Sigmoid colon (tissue), 6 donors: ENCODE measurements at regions not wholly inside any gene's neighbourhood (a gene's known extent, or its start where the extent isn't known, plus 50 kb on each side); places are given as distances from the start of the nearest gene placed in this dataset.

ENCODE experiments used
- DNase-seq: peaks from one replicate; pipeline ENCODE4 v3.0.0-alpha.2; 2019
- H3K27ac ChIP-seq, 4 donors: fragments of 200-600 bp; sonication (generic); one replicate each; pipeline ENCODE4 v1.5.1; 2016 to 2019; ENCODE audit warnings: mild to moderate bottlenecking in 1 of 4
- H3K27me3 ChIP-seq, 3 donors: fragments of 200-600 bp; sonication (generic); one replicate each; pipeline ENCODE4 v1.5.1; 2019; ENCODE audit warnings: mild to moderate bottlenecking in 1 of 3
- H3K36me3 ChIP-seq, 4 donors: fragments of 200-600 bp; sonication (generic); one replicate each; pipeline ENCODE4 v1.5.1; 2016 to 2019
- H3K4me1 ChIP-seq, 4 donors: fragments of 200-600 bp; sonication (generic); one replicate each; pipeline ENCODE4 v1.5.1; 2017 to 2019
- H3K4me3 ChIP-seq, 4 donors: fragments of 200-600 bp; sonication (generic); one replicate each; pipeline ENCODE4 v1.5.1; 2017 to 2019; ENCODE audit warnings: mild to moderate bottlenecking in 2 of 4, moderate library complexity in 1 of 4
- H3K9me3 ChIP-seq, 4 donors: fragments of 200-600 bp in 3 of 4; sonication (generic) in 3 of 4; one replicate each; pipeline versions ENCODE4 v1.5.1 to v1.6.1; 2013 to 2019
- EP300 ChIP-seq, 4 donors: sonication (generic); formaldehyde crosslinking; IDR thresholded peaks; one replicate each; pipeline ENCODE4 v1.6.1; 2017; ENCODE audit warnings: antibody characterized with exemption in 4 of 4
- POLR2A ChIP-seq, 2 donors: fragments of 450-650 bp; IDR thresholded peaks; one replicate each; pipeline ENCODE4 v1.6.1; 2016; ENCODE audit warnings: antibody characterized with exemption in 2 of 2, mild to moderate bottlenecking in 2 of 2, moderate library complexity in 2 of 2
- POLR2AphosphoS5 ChIP-seq, 4 donors: sonication (generic); formaldehyde crosslinking; IDR thresholded peaks; one replicate each; pipeline ENCODE4 v1.6.1; 2017; ENCODE audit warnings: antibody characterized with exemption in 4 of 4
- whole genome bisulfite sequencing, 2 donors: extraction: QIAGEN DNeasy Blood & Tissue Kit; methylation state at CpG; one replicate each; pipeline ENCODE4 v1.1.7; 2013; 5-methylcytosine and 5-hydroxymethylcytosine counted together
- intact Hi-C: fragments of 100-400 bp; cut with DNase I; formaldehyde crosslinking; loops from one replicate; pipeline ENCODE4 v1.15.1; 2023
- TF ChIP-seq, protein P1 (sequence below), 4 experiments: fragments of 450-650 bp in 3 of 4; fragments of 200-600 bp in 1 of 4; IDR thresholded peaks; one replicate each; pipeline ENCODE4 v1.5.1; 2016 to 2019; ENCODE audit warnings: antibody characterized with exemption in 4 of 4, mild to moderate bottlenecking in 3 of 4, moderate library complexity in 2 of 4
- donor health status: healthy with polysubstance abuse.
- donor health status: healthy.

DNA sequence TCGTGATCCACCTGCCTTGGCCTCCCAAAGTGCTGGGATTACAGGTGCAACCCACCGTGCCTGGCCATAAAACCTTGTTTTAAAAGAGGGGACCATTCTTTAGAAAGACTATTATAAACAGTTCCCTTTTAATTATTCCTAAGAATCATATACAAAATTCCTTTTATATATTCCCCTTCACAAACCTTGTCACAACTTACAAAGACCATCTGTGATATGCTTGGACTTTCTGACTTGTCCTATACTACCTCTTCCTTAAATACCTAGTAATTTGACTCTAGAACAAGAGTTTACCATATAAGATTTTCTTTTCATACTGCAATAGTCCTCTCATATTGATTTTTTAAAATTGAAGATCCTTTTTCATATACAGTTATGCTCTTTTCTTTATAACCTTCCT is 135.8 kb upstream of the PRSS16 start:
- 65 to 70% methylated on average over 2 of the region's 2 CpGs for WGBS, 2 donors
- no peak for TF ChIP-seq POLR2AphosphoS5 (IDR thresholded peaks at IDR 0.05)
- no peak for TF ChIP-seq EP300 (IDR thresholded peaks at IDR 0.05)
- TF ChIP-seq, protein P1, sequence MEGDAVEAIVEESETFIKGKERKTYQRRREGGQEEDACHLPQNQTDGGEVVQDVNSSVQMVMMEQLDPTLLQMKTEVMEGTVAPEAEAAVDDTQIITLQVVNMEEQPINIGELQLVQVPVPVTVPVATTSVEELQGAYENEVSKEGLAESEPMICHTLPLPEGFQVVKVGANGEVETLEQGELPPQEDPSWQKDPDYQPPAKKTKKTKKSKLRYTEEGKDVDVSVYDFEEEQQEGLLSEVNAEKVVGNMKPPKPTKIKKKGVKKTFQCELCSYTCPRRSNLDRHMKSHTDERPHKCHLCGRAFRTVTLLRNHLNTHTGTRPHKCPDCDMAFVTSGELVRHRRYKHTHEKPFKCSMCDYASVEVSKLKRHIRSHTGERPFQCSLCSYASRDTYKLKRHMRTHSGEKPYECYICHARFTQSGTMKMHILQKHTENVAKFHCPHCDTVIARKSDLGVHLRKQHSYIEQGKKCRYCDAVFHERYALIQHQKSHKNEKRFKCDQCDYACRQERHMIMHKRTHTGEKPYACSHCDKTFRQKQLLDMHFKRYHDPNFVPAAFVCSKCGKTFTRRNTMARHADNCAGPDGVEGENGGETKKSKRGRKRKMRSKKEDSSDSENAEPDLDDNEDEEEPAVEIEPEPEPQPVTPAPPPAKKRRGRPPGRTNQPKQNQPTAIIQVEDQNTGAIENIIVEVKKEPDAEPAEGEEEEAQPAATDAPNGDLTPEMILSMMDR (IDR thresholded peaks at IDR 0.05): no peak
- TF ChIP-seq POLR2A (IDR thresholded peaks at IDR 0.05): no peak
- no peaks in the 10 kb centered on the region for H3K4me1 ChIP-seq
- no peak overlapping the region for H3K27ac ChIP-seq
- no peak for DNase-seq
- H3K4me3 ChIP-seq: no peak overlapping the region
- no peaks in the 10 kb centered on the region for H3K36me3 ChIP-seq
- intact Hi-C loops: no loop called here
- H3K9me3 ChIP-seq: no peaks in the 10 kb centered on the region
- no peaks in the 10 kb centered on the region for H3K27me3 ChIP-seq

DNA sequence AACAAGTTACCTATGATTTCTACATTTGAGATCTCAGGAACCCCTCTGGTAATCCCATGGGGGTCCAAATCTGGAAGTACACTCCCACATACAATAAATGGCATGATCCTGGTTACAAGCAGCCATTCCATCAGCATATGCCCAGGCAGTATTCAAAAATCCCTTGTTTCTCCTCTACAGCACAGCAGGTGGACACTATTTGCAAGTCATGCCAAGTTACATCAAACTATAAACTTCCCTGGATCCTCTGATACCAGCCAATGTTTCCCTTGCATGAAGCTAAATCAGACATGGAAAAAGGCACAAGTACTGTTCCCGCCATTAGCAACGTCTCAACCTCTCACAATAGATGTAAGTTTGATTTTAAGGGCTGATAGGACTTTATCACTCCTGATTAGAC is 134.5 kb upstream of the PRSS16 start:
- no peak overlapping the region for H3K4me3 ChIP-seq
- H3K36me3 ChIP-seq: no peaks in the 10 kb centered on the region
- no peaks in the 10 kb centered on the region for H3K9me3 ChIP-seq
- H3K4me1 ChIP-seq: no peaks in the 10 kb centered on the region
- intact Hi-C loops: no loop called here
- no peak for TF ChIP-seq EP300 (IDR thresholded peaks at IDR 0.05)
- no peak for TF ChIP-seq POLR2AphosphoS5 (IDR thresholded peaks at IDR 0.05)
- TF ChIP-seq POLR2A (IDR thresholded peaks at IDR 0.05): no peak
- TF ChIP-seq, protein P1 (IDR thresholded peaks at IDR 0.05): no peak
- WGBS, 2 donors: 87 to 93% methylated on average over 2 of the region's 2 CpGs
- no peak for DNase-seq
- H3K27me3 ChIP-seq: no peaks in the 10 kb centered on the region
- no peak overlapping the region for H3K27ac ChIP-seq

DNA sequence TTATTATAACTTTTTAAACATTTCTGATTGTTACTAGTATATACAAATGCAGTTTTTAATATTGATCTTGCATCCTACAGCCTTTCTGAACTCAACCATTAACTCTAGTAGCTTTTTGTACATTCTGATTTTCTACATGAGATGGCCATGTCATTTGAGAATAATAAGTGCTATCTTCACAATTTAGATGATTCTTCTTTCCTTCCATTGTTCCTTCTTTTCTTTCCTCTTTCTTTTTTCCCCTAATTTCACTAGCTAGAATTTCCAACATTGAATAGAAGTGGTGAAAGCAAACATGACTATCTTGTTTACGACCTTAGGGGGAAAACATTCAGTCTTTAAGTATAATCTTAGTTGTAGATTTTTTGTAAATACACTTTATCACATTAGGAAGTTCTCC is 128.2 kb upstream of the PRSS16 start:
- TF ChIP-seq EP300 (IDR thresholded peaks at IDR 0.05) (no peak), POLR2AphosphoS5 (IDR thresholded peaks at IDR 0.05) (no peak), POLR2A (IDR thresholded peaks at IDR 0.05) (no peak)
- TF ChIP-seq, protein P1 (IDR thresholded peaks at IDR 0.05): no peak

DNA sequence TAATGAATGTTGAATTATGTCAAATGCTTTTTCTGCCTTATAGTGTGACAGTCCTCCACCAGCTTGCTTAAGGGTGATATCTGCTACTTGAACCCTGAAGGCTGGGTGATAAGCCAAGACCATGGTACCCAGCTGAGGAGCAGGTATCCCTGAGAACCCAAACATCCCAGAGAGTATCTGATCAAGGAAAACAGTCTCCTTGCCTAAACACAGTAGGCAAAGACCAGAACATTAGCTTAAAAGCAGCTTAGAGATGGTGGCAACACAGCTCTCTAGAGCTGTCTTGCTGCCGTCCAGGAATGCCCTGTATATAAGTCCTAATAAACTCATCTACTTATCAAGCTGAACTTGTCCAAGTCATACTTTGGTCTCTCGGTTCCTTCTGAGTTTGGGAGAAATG is 127.7 kb upstream of the PRSS16 start:
- Histone ChIP-seq H3K9me3 (no peaks in the 10 kb centered on the region), H3K4me1 (no peaks in the 10 kb centered on the region), H3K4me3 (no peak overlapping the region), H3K27ac (no peak overlapping the region), H3K36me3 (no peaks in the 10 kb centered on the region), H3K27me3 (no peaks in the 10 kb centered on the region)
- no peak for TF ChIP-seq POLR2AphosphoS5 (IDR thresholded peaks at IDR 0.05)
- no peak for TF ChIP-seq EP300 (IDR thresholded peaks at IDR 0.05)
- TF ChIP-seq, protein P1 (IDR thresholded peaks at IDR 0.05): no peak
- TF ChIP-seq POLR2A (IDR thresholded peaks at IDR 0.05): no peak
- intact Hi-C loops: no loop called here
- 92 to 94% methylated on average over 2 of the region's 2 CpGs for WGBS, 2 donors
- no peak for DNase-seq

More for the DNA sequence above, 128.2 kb upstream of the PRSS16 start:
- DNase-seq: no peak
- intact Hi-C loops: no loop called here
- no peaks in the 10 kb centered on the region for H3K36me3 ChIP-seq
- no peaks in the 10 kb centered on the region for H3K4me1 ChIP-seq
- H3K27me3 ChIP-seq: no peaks in the 10 kb centered on the region
- 89 to 92% methylated on average over 1 of the region's 1 CpG for WGBS, 2 donors
- H3K9me3 ChIP-seq: no peaks in the 10 kb centered on the region
- no peak overlapping the region for H3K4me3 ChIP-seq
- H3K27ac ChIP-seq: no peak overlapping the region

DNA sequence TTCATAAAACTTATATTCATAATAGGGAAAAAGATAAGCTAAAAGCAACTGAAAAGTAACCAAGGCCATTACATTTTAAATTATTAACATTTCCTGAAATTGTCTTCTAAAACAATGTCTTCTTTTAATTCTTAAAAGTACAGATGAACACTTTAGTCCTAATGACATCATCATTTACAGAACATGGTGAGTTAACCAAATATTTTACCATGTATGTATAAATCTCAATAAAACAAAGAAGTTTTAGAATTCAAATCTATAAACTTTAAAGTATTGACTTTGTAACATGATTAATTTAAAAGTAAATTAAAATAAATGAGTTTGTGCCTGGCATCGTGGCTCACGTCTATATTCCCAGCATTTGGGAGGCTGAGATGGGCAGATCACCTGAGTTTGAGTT is 125.9 kb upstream of the PRSS16 start:
- no peak overlapping the region for H3K4me3 ChIP-seq
- no peaks in the 10 kb centered on the region for H3K4me1 ChIP-seq
- 93 to 97% methylated on average over 2 of the region's 2 CpGs for WGBS, 2 donors
- intact Hi-C loops: no loop called here
- H3K9me3 ChIP-seq: no peaks in the 10 kb centered on the region
- no peak for DNase-seq
- TF ChIP-seq, protein P1 (IDR thresholded peaks at IDR 0.05): no peak
- TF ChIP-seq EP300 (IDR thresholded peaks at IDR 0.05) (no peak), POLR2AphosphoS5 (IDR thresholded peaks at IDR 0.05) (no peak), POLR2A (IDR thresholded peaks at IDR 0.05) (no peak)
- H3K36me3 ChIP-seq: no peaks in the 10 kb centered on the region
- no peak overlapping the region for H3K27ac ChIP-seq
- H3K27me3 ChIP-seq: no peaks in the 10 kb centered on the region
